ENCODE measurements at regions not wholly inside any gene's neighbourhood (a gene's known extent, or its start where the extent isn't known, plus 50 kb on each side); places are given as distances from the start of the nearest gene placed in this dataset.

DNA sequence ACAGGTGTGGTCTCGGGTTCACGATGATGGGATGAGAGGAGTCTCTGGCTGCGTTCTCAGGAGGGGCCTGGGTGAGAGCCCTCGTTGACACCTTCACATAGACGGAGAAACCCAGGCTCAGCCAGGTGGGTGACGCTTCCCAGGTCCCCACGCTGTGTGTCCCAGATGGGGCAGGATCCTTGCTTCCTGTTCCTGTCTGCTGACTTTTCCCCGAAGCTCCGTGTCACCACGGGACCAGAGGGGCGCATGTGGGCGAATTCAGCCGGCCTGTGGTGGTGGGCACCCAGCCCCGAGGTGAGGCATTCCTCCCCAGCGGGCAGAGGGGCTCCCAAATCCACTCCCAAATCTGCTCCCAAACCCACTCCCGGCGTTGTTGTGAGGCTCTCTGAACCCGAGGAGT, 732.8 kb downstream of the BRD1 start:
- DNase-seq: no peak

DNA sequence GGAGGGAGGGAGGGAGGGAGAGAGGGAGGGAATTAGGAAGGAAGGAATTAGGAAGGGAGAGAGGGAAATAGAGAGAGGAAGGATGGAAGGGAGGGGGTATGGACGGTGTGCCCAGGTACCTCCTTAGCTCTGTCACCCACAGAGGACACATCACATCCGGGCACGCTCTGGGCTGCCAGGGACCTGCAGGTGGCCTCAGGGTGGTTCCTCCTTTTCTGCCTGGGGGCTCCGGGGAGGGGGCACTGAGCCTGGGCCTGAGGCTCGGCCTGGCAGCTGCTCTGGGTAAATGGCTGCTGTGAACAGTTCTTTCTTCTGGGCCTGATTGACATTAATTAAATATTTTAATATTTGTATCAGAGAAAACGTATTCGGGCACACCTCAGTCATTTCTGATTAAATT, 733.5 kb downstream of the BRD1 start:
- DNase-seq: peak; percentile 49

DNA sequence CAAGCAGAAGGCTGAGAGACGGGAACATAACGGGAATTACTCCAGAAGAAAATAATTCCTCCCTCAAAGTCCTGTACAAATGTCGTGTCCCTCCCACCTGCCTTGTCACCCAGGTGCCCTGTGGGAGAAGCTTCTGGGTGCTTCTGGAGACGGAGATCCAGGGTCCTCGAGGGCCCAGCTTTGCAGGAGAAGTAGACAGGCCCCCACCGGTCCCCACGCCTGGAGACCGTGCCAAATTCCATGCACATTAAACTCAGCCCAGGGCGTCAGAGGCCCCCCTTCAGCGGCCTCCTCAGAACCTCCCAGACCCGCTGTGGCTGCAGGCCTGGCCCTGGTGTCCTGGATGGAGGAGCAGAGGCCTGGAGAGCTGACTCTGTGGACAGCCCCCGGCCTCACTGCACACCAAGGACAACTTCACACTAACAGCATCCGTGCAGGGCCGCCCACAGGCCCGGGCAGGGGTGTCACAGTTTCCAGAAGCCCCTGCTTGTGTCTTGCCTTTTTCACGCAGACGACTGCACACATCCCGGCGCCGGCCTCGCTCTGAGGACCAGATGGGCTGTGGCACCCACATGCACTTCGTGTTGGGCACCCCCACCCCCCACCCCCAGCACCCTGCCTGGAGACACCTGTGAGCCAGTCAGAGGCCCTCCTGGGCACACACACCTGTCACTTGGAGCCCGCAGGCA, 734.3 kb downstream of the BRD1 start:
- peak; percentile 85 for DNase-seq

DNA sequence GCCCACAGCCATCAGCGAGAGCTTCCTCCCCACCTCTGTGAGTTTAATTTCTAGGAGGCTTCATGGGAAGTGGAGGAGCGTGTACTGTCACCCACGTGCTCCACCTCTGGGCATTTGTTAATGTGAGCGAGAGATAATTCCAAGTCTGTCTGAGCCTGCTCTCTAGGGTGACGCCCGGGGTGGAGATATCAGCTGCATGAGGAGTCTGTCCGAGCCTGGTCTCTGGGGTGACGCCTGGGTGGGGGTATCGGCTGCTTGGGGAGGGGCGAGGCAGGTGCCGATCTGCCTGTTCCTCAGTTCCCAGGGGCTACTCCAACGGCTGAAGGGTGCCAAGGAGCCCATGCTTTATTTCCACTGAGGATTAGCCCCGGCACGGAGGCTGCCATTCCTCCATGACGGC, 735.0 kb downstream of the BRD1 start:
- DNase-seq: no peak

- DNase-seq: no peak
Measured at GRCh38 chr22:49091917-49092545, 735.6 kb downstream of the BRD1 start.

DNA sequence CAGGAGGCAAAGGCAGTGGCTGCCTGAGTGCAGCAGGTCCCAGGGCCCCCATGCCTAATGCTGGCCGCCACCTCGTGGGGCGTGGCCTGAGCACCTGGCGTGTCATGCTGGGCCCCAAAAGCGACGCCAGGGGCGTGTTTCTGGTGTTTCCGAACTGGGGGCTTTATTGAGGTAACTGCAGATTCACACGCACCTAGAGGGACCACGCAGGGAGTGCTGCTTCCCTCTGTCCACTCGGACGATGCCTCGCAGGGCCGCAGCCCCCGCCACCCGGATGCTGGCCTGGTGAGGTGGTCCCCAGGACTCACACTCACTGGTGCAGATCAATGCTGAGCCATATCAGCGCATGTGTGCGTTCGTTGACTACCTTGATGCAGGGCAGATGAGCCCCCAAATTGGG, 736.2 kb downstream of the BRD1 start:
- no peak for DNase-seq

- DNase-seq: no peak
Measured at GRCh38 chr22:49090853-49091135, 736.9 kb downstream of the BRD1 start.

DNA sequence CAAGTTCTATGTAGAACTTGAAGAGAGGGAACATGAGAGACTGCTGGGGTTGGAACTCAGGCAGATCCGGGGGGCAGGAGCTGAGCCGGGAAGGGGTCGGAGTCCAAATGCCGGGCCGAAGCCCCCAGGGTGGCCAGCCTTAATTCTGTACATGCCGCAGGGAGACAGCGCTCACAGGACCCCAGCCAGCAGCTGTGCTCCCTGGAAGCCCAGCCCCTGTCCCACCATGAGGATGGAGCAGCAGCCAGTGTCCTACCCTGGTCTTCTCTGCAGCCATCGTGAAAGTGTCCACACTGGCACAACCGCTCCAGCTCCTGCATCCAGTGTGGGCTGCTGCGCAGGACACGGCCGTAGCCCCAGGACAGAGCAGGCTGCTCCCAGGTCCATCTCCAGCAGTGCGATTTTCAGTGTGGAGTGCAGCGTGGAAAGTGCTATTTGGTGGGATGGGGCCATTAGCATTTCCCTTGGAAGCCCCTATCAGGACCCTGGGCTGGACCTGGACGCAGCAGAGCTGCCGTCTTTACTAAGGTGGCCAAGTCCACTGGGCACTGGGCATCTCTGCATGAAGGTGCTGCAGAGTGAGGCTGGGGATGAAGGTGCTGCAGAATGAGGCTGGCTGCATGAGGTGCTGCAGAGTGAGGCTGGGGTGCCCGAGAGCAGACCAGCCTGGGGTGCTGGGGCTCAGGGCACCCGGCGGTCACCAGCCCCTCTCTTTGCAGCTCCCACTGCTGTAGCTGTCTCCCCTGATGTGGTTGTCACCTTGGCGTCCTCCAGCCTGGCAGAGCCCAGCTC, 737.4 kb downstream of the BRD1 start:
- no peak for DNase-seq

- peak; percentile 63 for DNase-seq
Measured at GRCh38 chr22:49088801-49089791, 738.6 kb downstream of the BRD1 start.

DNA sequence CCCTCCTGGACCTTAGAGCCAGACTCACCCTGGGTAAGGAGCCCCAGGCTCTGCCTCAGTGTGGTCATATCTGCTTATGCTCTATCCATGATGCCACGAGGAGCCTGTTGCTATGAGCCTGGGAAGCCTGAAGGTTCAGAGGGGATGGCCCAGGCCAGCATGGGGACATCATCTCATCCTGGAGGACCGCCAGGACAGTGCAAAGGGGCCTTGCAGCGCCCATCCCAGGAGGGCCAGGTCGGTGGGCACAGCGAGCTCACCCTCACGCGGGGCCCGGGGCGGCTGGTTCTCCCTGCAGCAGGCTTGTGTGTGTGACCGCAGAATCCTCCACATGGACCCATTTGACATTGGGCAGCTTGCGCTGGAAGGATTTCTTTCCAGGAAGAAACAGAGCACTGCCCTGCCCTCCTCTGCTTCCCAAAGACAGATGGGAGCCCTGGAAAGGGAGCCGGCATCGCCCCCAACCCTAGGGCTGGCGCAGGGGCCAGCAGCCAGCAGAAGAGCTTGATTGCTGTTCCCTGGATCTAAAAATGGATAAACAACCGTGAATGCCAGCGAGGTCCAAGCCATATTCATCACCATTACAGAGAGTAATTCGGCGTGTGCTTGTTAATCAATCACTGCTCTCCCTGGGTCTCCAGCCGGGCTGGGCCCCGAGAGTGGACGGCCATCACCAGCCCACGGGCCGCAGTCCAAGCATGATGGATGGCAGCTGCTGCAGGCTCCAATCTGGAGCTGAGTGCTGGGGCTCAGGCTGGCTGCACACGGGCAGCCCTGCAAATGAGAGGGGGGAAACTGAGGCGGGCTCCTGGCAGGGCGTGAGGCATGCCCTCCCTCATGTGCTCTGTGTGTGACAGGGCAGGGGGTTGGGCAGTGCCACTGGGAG, 739.7 kb downstream of the BRD1 start:
- no peak for DNase-seq

GRCh38 chr22:49087198-49087597, 740.5 kb downstream of the BRD1 start:
- peak; percentile 82 for DNase-seq

DNA sequence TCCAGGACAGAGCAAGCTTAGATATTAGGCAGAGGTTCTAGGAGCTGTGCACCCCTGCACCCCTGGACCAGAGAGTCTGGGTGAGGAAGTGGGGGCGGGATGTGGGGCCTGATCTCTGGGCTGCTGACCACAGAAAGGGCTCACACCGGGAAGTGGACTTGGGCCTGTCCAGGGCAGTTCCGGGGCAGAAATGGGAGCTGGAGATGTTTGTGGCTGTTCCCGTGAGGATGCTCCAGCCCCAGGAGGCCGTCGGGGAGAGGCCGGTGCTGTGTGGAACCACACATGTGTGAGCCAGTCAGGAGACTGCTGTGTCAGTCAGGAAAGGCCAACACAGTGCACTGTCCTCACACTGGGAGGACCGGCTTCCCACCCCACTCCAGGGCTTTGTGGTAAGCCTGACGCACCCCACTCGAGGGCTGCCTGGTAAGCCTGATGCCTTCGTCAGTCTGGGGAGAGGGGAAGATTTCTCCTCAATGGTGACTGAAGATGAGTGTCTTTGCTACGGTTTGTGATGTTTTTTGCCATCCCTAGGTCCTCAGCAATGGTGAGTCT, 741.0 kb downstream of the BRD1 start:
- DNase-seq: no peak

GRCh38 chr22:49086181-49086580, 741.5 kb downstream of the BRD1 start:
- no peak for DNase-seq

GRCh38 chr22:49084206-49084605, 743.5 kb downstream of the BRD1 start:
- peak; percentile 25 for DNase-seq

GRCh38 chr22:49083607-49084006, 744.1 kb downstream of the BRD1 start:
- no peak for DNase-seq

GRCh38 chr22:49082451-49082850, 745.2 kb downstream of the BRD1 start:
- DNase-seq: no peak

- no peak for DNase-seq
Measured at GRCh38 chr22:49081926-49082325, 745.7 kb downstream of the BRD1 start.

DNA sequence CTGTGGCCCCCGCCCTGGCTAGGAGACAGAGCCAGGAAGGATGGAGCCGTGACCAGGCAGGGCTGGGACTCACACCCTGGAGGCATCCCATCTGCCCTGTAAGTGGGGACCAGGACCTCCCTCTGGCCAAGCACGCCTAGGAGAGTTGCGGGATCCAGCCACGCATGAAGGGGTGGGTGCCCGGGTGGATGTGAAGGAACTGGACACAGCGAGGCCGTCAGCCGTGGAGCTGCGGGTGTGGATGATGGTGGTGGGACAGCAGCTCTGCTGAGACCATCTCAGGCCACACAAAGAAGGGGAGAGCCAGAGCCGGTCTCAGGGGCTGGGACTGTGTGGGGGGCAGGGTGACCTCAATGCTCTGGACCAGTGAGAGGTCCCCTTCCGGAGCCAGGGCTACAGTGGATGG, 746.4 kb downstream of the BRD1 start:
- no peak for DNase-seq

DNA sequence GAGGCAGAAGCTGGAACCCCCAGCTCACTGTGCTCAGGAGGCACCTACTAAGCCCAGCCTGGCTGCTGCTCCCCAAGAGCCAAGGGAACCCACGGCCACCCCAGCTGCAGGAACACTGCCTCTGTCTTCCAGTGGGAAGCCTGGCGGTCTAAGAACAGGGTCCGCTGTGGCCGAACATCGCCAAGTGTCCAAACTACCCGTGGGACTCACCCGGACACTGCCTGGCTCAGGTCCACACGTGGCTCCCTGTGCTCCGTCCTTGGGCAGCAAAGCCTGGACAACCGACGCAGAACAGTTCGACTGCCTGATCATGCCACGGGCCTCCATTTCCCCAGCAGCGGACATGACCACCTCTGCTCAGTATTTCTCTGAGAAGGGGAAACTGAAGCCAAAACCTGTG, 747.0 kb downstream of the BRD1 start:
- DNase-seq: no peak

DNA sequence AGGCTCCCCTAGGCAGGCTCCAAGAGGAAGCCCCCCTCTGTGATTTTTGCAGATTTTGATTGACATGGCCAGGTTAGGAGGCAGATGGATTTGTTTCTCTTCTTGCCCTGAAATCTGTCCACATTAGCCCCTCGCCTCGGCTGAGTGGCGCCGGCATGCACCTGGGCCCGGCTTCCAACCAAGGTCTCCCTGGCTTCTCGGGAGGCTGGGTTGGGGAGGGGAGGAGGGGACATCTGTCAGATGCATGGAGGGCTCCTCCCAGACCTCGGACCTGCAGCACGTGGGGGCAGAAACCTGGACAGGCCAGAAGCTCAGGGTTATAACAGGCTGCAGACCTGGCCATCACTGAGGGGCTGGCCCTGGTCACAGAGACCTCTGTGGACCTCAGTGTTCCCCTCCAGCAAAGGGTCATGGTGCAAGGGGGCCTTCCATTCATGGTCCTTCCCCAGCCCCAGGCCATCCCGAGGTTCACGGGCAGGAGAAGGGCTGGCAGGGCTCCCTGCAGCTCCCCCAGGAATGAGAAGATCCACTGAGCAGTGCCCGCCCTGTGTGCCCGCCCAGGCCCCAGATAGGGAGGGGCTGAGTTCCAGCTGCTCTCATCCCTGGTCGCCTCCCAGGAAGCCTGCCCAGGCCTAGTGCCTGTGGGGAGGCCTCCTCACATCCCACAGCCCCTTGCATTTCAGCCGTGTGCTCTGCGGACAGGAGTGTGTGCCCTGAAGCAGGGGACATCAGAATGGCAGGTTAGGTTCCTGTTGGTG, 747.8 kb downstream of the BRD1 start:
- peak; percentile 70 for DNase-seq

Measured in NCI-H2171 (cell line).